NCI-H128 (cell line): ENCODE measurements at regions not wholly inside any gene's neighbourhood (a gene's known extent, or its start where the extent isn't known, plus 50 kb on each side); places are given as distances from the start of the nearest gene placed in this dataset.

Experiments used
- DNase-seq: peaks from one replicate; lab custom pipeline; 2025; ENCODE audit not compliant: unreplicated experiment; lab: John Stamatoyannopoulos, UW

- DNase-seq = no peak
Measured at GRCh38 chr18:61064911-61065310, 268.3 kb upstream of the CDH20 start.

GRCh38 chr18:61076986-61077385 is 256.2 kb upstream of the CDH20 start:
- DNase-seq = no peak

- no peak for DNase-seq
Measured at GRCh38 chr18:61079714-61080113, 253.5 kb upstream of the CDH20 start.

GRCh38 chr18:61080954-61081528 is 252.2 kb upstream of the CDH20 start:
- DNase-seq = no peak

- DNase-seq = no peak
Measured at GRCh38 chr18:61082976-61083630, 250.1 kb upstream of the CDH20 start.

GRCh38 chr18:61085036-61085435 is 248.2 kb upstream of the CDH20 start:
- DNase-seq = no peak

GRCh38 chr18:61085761-61086160 is 247.5 kb upstream of the CDH20 start:
- no peak for DNase-seq

GRCh38 chr18:61086657-61087056 is 246.6 kb upstream of the CDH20 start:
- DNase-seq = no peak

GRCh38 chr18:61091379-61091778 is 241.9 kb upstream of the CDH20 start:
- no peak for DNase-seq

GRCh38 chr18:61093965-61094364 is 239.3 kb upstream of the CDH20 start:
- peak; percentile 35 for DNase-seq

GRCh38 chr18:61096226-61096625 is 237.0 kb upstream of the CDH20 start:
- no peak for DNase-seq

- no peak for DNase-seq
Measured at GRCh38 chr18:61107113-61107512, 226.1 kb upstream of the CDH20 start.

- DNase-seq = no peak
Measured at GRCh38 chr18:61108706-61109105, 224.5 kb upstream of the CDH20 start.

GRCh38 chr18:61123309-61123708 is 209.9 kb upstream of the CDH20 start:
- no peak for DNase-seq

- peak; percentile 79 for DNase-seq
Measured at GRCh38 chr18:61127714-61128467, 205.3 kb upstream of the CDH20 start.

- DNase-seq = no peak
Measured at GRCh38 chr18:61129001-61129400, 204.2 kb upstream of the CDH20 start.

GRCh38 chr18:61132031-61132430 is 201.2 kb upstream of the CDH20 start:
- DNase-seq = no peak

GRCh38 chr18:61133783-61134182 is 199.4 kb upstream of the CDH20 start:
- DNase-seq = no peak

GRCh38 chr18:61136711-61137251 is 196.4 kb upstream of the CDH20 start:
- no peak for DNase-seq

GRCh38 chr18:61141691-61142090 is 191.5 kb upstream of the CDH20 start:
- no peak for DNase-seq

- no peak for DNase-seq
Measured at GRCh38 chr18:61148322-61148721, 184.9 kb upstream of the CDH20 start.

GRCh38 chr18:61149786-61150185 is 183.4 kb upstream of the CDH20 start:
- no peak for DNase-seq
